ENCODE measurements at regions not wholly inside any gene's neighbourhood (a gene's known extent, or its start where the extent isn't known, plus 50 kb on each side); places are given as distances from the start of the nearest gene placed in this dataset.
"Not testable (repeated sequence)": the region's sequence is repeated elsewhere in the genome, so short reads cannot be mapped to it uniquely, and the experiment has no call there.

DNA sequence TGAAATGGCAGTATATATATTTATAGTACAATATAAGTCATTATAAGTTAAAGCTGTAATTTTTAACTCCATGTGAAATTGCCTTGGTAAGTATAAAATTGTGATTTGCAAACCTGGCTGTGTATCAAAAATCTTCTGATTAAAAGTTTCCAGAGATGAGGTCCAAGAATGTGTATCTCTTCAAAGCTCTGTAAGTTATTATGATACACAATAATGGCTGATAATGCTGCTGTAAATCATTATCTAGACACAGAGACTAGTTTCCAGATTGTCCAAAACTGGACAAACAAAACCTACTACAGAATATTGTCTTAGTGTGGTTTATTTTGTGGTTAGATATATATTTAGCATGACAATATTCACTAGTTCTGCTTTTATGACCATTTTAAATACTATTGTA, 514.8 kb downstream of the SLC6A15 start:
- no peak for ATAC-seq (ENCODE audit: low FRiP score)
- TF ChIP-seq, protein P1, sequence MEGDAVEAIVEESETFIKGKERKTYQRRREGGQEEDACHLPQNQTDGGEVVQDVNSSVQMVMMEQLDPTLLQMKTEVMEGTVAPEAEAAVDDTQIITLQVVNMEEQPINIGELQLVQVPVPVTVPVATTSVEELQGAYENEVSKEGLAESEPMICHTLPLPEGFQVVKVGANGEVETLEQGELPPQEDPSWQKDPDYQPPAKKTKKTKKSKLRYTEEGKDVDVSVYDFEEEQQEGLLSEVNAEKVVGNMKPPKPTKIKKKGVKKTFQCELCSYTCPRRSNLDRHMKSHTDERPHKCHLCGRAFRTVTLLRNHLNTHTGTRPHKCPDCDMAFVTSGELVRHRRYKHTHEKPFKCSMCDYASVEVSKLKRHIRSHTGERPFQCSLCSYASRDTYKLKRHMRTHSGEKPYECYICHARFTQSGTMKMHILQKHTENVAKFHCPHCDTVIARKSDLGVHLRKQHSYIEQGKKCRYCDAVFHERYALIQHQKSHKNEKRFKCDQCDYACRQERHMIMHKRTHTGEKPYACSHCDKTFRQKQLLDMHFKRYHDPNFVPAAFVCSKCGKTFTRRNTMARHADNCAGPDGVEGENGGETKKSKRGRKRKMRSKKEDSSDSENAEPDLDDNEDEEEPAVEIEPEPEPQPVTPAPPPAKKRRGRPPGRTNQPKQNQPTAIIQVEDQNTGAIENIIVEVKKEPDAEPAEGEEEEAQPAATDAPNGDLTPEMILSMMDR (IDR thresholded peaks at IDR 0.05), result no peak

DNA sequence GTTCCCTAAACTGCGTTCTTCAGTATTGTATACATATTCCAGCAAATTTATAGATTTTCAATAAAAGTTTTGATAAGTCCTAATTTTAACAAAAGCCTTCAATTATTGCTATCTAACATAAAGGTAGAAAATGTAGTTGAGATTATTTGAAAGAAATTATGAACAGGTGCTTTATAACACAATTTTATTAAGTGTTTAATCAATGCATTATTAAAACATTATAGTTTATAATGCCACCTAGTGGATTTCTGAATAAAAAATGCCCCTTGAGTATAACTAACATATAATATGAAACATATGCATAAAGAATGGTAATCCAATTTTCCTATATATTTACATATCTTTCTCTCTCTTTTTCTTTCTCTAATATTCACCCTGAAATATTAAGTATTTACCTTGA, 515.3 kb downstream of the SLC6A15 start:
- TF ChIP-seq, protein P1 (IDR thresholded peaks at IDR 0.05), result no peak
- DNase-seq (ENCODE audit: low spot score), result no peak
- no peak for ATAC-seq (ENCODE audit: low FRiP score)

More for the DNA sequence above, 514.8 kb downstream of the SLC6A15 start:
- no peak for DNase-seq (ENCODE audit: low spot score)

DNA sequence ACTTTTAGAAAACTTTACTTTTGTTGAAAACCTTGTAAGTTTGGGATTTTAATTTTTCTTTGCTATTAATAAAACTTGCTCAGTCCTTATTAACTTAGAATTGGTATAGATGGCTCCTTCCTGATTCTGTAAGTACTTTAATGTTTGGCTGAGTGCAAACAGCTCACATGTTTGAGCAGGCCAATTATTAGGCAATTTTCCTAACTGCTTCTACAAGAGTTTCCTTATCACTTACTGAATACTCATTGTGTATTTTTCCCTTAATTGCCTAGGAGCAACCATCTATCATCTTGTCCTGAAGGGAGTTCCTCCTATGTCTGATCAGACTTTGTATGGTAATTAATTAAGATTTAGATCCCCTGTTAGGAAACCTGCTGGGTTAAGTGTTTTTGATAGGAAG, 521.4 kb downstream of the SLC6A15 start:
- not testable (repeated sequence) for ATAC-seq (ENCODE audit: low FRiP score); DNase-seq (ENCODE audit: low spot score)

DNA sequence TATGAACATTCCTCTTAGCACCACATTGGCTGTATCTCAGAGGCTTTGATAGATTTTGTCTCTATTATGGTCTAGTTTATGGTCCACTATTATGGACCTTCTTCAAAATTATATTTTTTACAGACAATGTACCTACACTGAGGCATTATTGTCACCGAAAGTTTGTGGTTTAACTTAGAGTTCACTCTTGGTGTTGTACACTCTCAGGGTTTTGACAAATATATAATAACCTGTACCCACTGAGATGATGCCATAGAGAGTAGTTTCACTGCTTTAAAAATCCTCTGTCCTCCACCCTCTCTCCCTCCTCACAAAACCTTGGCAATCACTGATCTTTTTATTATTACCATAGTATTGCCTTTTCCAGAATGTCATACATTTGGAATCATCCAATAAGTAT, 528.2 kb downstream of the SLC6A15 start:
- ATAC-seq (ENCODE audit: low FRiP score) (no peak), DNase-seq (ENCODE audit: low spot score) (no peak)
- TF ChIP-seq, protein P1 (IDR thresholded peaks at IDR 0.05), result no peak

DNA sequence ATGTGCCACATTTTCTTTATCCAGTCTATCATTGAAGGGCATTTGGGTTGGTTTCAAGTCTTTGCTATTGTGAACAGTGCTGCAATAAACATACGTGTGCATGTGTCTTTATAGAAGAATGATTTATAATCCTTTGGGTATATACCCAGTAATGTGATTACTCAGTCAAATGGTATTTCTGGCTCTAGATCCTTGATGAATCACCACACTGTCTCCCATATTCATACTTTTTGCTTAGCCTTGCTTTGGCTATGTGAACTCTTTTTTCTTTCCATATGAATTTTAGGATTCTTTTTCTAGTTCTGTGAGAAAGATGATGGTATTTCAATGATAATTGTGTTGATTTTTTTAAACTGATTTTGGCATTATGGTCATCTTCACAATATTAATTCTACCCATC, 530.1 kb downstream of the SLC6A15 start:
- DNase-seq (ENCODE audit: low spot score); ATAC-seq (ENCODE audit: low FRiP score): not testable (repeated sequence)

DNA sequence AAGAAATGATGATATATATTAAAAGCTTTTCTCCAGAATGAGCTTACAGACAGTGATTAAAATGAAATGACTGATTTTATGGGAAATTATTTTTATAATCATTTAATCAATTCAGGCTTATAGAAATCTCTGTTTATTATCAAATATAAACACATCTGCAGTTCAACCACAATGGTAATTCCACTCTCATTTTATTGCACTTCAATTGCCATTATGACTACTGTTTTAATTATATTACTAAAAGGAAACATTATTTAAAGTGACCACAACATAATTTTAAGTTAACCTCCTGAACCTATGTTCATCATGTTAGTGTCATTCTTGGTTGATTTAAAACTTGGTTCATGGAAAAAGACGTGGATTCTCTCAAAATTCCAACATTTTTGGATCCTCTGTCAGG, 536.3 kb downstream of the SLC6A15 start:
- no peak for ATAC-seq (ENCODE audit: low FRiP score)
- no peak for DNase-seq (ENCODE audit: low spot score)
- TF ChIP-seq, protein P1 (IDR thresholded peaks at IDR 0.05), result no peak

DNA sequence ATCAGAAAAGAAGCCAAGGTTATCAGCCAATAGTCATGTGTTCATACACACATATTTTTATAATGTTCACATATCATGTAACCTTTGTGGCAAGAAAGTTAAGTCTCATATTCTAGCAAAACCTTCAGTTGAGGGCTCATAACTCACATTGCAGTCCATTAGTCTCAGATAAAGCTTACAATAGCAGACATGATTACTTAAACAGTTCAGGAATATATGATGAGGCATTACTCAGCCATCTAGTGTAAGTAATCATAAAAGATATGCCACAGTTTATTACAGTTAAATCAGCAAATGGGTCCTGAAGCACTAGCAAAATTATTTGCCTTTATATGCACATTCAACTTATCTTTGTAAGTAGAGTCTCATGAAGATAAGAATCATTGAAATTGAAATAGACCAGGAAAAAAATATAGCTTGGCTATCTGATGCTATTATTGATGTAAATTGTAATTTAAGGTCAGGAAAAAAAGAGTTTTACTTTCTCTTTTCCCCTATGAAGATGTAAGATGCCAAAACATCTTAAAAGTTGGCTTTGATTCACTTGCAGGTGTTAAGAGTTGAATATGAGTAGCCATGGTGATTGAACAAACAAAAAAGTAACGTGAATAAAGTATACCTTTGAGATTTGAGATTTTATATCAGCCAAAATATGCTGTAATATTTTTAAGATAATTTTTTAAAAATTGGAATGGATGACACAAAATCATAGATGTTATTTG, 537.0 kb downstream of the SLC6A15 start:
- TF ChIP-seq, protein P1 (IDR thresholded peaks at IDR 0.05), result no peak
- no peak for DNase-seq (ENCODE audit: low spot score)
- ATAC-seq (ENCODE audit: low FRiP score), result no peak

DNA sequence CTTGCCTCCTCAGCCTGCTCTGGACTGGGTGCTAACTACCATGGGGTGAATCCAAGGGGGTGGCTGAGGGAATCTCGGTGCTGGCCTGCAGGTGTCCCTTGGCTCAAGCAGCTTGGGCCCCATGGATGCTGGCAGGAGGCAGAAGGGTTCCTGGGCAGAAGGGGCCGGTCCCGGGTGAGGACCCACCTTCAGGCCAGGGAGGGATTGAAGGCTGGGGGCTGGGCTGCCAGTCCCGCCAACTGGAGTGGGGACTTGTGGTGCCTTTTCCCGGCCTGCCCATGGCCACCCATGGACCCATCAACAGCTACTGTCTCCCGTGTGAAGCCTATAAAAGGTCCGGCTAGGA, 550.1 kb downstream of the SLC6A15 start:
- no peak for ATAC-seq (ENCODE audit: low FRiP score)

More for the DNA sequence above, 550.1 kb downstream of the SLC6A15 start:
- no peak for DNase-seq (ENCODE audit: low spot score)
- TF ChIP-seq, protein P1 (IDR thresholded peaks at IDR 0.05), result no peak
